GM18519 (cell line): ENCODE measurements at regions not wholly inside any gene's neighbourhood (a gene's known extent, or its start where the extent isn't known, plus 50 kb on each side); places are given as distances from the start of the nearest gene placed in this dataset.

ENCODE experiments used
- ATAC-seq: cut with Tn5 transposase; IDR thresholded peaks from one replicate; pipeline ENCODE4 v1.9.1; 2021; ENCODE audit warnings: mild to moderate bottlenecking, moderate library complexity; ENCODE audit not compliant: unreplicated experiment, low FRiP score

- ATAC-seq: no peak
Measured at GRCh38 chr12:105907982-105908381, 230.8 kb downstream of the NUAK1 start.

DNA sequence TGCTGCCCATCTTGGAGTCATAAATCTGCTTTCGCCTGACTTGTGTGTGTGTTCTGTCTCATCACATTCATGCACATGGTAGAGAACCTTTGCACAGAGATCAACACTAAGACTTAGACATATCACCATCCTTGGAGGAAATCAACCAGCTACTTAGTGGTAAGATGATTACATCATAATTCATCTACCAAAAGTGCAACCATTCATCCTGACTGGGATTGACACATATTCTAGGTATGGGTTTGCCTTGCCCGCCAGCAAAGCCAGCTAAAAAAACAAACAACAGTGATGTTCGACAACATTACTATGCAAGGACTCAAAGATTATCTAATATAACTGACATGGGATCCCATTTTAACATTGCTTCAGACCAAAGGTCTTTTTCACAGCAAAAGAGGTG lies 228.7 kb downstream of the NUAK1 start:
- ATAC-seq: no peak

DNA sequence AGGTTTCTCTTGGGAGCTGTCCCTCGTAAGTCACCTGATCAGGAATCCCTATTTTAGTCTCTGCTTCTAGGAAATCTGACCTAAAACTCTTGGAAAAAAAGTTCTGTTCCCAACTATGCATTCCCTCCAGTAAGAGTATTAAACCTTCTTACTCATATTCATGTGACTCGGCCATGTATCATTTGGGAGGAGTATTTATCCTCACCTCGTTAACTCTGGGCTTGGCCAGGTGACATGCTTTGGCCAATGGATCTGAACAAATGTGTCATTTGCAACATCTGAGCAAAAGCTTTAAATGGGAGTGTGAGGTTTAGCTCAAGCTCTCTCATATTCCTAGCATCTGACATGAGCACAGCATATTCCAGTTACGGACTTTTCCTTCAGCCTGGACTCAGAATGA lies 226.8 kb downstream of the NUAK1 start:
- ATAC-seq: no peak

DNA sequence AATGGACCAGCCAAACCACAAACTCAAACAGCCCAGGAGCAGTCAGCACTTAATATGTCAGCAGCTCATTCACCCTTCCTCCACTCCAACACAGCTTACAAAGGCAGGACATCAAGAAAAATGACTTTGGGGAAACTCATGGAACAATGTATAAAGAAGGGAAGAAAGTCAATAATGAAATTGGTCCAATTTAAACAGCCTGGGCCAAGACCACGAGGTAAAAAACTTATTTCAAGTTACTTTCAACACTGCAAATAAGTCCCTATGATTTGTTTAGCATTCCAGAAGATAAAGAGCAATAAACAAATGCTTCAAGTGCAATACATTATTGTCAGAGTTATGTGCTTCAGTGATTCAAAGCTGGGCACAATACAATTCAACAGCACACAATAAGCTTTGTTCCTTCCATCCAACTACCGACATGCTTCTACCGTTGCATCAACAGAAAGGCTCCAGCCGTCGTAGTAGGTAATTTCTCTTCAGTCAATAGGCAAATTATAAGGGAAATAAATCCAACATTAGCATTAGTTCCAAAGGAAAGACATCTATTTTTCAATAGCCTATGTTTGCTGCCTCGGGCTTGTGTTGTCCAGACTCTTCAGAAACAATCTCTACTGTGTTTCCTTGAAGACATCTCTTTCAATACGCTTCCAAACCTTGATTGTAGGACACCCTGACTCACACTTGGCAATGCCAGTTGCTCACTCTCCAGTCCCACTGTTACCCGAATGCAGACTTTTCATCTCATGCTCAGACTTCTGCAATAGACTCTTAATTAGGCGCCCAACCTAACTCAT lies 225.7 kb downstream of the NUAK1 start:
- ATAC-seq: no peak

- ATAC-seq: no peak
Measured at GRCh38 chr12:105915997-105916759, 222.6 kb downstream of the NUAK1 start.

GRCh38 chr12:105916760-105917039 lies 222.1 kb downstream of the NUAK1 start:
- ATAC-seq: no peak

- no peak for ATAC-seq
Measured at GRCh38 chr12:105920161-105920684, 218.5 kb downstream of the NUAK1 start.

DNA sequence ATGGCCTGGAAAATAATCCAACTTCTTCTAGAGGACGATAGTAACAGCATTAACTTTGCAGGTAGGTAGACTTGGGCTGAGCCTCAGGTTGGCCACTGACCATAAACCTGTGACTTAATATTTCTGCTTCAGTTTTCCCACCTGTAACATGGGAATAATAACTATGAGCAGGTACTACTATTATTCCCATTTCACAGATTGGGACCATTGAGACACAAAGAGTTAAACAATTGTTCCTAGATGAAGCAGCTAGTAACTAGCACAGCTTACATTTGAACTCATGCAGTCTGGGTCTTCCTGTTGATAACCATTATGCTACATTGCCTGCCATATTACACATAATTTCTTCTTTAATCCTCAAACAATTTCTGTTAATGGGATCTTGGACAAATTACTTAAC lies 217.7 kb downstream of the NUAK1 start:
- no peak for ATAC-seq

DNA sequence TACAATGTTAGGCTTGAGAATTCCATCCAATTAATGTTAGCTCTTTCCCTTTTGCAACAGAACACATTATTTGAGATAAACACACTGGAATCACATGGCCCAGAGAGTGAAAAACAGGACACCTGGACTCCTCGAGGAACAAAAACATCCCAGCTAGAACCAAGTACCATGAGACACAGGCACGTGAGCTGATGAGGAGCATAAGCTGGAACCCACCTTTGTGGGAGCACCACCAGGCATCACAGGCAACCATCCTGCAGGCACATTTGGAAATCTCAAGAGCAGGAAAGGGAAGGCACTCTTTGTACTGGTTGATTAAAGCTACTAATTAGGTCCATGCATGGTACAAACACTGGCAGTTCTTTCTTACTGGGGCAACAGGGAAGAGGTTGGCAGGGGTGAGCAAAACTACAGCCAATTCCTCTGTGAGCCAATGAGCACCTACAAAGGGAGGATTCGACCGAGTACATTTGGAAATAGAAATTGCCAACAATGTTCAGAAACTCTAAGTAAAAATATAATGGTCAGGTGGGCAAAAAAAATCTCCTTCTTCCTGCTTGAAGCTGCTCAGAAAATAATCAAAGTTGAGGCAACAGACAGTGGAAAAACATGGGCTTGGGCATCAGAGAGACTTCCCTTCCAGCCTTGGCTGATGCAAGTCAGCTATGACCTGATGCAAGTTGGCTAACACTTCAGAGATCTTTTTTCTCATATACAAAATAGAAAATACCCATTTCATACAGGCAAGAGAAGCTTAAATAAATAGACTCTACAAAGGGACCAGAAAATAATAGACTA lies 216.7 kb downstream of the NUAK1 start:
- ATAC-seq: no peak

- ATAC-seq: no peak
Measured at GRCh38 chr12:105922670-105923102, 216.1 kb downstream of the NUAK1 start.

DNA sequence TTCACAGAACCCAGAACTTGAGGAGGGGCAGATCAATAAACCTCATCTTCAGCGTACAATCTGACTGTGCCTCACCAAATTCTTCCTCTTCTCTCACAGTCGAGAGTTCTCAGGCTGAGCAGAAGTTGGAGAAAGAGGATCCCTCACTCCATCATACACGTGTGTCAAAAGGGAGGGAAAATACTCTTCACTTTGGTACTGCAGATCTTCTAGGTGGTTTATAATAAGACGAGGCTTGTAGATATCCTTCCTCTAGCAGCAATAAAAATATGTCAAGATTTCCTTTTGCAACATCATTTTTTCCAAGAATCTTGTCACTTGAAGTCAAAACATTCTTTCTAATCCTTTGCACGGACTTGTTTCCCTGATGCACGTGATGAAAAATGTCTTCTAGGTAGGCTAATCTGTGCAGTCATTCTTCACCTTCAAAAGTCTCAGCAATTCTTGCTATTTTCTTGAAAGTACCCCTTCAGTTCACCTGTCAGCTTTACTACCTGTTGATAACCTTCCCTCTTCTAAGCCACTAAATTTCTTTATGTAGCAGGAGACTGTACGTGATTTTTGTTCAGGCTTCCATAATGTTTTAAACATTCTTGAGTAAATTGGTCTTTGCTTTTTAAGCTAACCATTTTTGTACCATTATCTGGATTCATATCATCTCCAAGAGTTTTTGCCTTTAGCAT lies 214.1 kb downstream of the NUAK1 start:
- ATAC-seq: no peak

- no peak for ATAC-seq
Measured at GRCh38 chr12:105927564-105927963, 211.2 kb downstream of the NUAK1 start.

DNA sequence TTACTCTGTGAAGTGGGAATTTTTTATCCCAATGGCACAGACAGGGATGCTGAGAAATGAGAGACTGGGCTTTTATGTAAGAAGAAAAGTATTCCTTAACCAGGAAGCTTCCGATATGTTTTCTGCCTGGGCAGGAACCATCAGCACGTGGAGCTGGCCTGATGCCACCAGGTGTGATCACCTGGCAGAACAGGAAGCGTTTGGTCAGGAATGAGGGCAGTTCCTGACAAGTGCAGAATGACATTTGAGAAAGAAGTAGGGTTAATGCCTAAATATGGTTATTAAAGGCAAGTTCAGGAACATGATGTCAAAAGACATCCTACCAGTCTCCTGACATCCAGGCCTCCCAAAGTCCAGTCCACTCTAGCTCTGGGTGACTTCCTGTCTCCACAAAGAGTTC lies 210.3 kb downstream of the NUAK1 start:
- ATAC-seq: no peak

GRCh38 chr12:105929192-105929591 lies 209.6 kb downstream of the NUAK1 start:
- no peak for ATAC-seq

DNA sequence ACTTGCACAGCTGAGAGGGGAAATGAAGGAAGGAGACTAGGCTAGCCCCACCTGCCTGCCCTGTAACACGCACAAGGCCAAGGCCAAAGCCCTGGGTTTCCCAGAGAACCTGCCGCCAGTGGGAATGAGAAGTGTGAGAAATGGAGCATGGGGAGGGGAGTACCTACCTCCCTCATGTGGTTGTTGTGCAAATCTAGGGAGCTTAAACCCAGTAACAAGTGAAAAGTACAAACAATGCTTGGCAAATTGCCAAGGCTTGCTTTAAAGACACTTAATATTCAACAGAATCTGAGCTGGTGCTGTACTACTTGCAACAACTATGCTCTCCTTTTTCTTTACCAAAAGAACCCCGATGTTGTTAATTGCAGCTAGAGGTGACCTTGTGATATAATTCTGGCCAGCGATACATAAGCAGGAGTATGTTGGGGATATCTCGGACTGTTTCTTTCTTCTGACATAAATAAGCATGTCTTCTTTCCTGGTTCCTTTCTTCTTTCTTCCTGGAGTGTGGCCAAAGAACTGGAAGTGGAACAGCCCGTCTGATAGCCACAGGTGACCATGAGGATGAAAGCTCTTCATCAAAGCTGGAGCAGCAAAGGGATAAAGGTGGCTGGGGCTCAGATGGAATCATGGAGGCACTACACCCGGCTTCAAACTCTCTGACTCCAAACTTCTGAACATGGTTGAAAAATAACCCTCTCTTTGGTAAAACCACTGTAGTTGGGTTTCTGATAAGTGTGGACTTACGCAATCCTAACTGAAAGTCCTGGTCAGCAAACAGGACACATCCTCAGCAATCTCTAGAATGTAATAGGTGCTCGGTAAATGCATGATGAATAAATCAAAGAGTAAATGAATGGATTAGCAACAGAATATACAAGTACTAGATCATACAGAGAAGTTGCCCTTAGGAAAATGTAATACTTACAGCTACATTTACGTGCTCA lies 207.9 kb downstream of the NUAK1 start:
- ATAC-seq: no peak

DNA sequence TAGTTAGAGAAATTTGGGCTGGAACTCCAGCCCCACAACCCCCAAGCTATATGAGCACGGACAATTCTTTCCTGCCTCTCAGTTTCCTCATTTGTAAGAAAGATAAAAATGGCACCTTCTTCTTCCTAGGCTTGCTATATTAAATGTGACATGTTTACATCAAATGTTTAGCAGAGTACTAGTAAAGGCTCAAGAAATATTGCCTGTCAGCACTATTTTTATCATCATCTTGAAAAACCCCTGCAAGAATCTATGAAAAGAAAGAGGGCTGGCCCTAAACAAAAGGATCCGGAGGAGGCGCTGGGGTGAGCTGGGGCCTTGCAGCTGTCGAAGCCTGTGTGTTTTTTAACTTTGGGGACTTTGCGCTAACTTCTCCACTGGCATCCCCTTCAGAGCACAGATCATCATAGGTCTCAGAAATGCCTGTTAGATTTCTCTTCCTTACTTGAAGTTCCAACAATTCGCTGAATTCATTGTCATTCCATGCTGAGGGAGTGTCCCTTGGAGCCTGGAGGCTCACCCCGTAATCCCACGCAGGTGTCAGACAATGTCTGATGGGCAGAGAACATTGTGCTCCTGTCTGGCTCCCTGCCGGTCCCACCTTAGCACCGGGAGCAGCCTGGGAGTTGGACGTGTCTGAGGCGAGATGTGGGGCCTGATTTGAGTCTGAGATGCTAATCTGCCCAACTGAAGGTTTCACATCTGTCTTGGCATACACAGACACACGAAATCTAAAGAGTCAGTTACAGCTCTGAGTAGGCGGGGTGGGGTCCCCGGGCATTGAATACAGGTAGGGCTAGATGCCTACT lies 206.8 kb downstream of the NUAK1 start:
- no peak for ATAC-seq

DNA sequence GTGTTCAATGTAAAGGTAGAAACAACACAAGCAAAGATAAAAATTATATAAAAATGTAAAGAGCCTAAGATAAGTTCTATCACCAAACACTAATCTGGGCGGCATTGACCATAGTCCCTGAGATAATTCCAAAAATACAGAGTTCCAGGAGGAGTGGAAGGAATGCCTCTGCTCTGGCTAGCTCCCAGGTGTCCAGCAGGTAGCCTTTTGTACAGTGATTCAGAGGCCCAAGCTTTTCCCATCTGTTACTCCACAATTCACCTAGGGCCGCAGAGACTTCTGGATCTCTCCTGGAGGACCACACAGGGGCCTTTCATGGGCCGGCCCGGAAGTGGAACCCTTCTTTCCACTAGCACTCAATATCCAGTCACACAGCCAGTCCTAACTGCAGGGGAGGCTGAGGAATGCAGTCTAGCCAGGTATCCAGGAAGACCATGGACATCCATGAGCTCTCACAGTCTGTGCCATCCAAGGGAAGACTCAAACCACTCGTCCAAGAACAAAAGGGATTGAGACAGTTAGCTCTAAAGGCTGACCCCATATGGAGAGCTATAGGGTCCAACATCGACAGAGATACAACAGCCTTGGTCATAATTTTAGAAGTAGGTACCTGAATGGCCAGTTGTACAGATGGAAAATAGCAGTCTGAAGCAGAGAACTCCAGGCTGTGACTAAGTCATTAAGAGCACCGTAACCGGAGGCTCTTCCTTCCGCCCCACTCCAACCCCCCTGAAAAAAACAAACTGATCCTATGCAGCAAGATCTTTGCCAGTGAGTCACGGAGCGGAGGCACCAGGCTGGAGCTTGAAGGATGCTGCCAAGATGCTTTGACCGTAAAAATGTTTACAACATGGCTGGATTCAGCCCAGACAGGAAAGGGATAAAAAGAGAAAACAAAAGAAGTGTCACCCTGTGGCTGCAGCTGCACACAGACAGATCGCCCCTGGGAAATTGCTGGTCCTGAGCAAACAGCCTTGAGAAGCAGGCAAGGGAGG lies 204.8 kb downstream of the NUAK1 start:
- no peak for ATAC-seq
